ENCODE measurements at regions not wholly inside any gene's neighbourhood (a gene's known extent, or its start where the extent isn't known, plus 50 kb on each side); places are given as distances from the start of the nearest gene placed in this dataset.

DNA sequence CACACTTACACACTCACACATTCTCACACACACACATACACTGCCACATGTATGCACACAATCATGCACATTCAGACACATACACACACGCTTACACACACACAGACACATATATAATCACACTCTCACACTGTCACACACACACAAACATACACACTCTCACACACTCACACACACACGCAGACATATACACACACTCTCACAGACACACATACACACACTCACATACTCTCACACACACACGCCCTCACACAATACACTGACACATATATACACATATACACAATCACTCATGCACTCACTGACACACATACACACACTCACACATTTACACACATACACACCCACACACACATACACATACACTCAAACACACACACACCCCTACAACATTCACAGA is 435.3 kb upstream of the FRG1 start:
- Histone ChIP-seq H3K27me3 (no peaks in the 10 kb centered on the region), H3K9me3 (no peaks in the 10 kb centered on the region), H3K27ac (no peak overlapping the region), H3K4me3 (no peak overlapping the region), H3K36me3 (no peaks in the 10 kb centered on the region), H3K4me1 (no peaks in the 10 kb centered on the region)
- 72 to 77% methylated on average over 3 of the region's 3 CpGs for WGBS, 2 donors
- DNase-seq (no peak), FAIRE-seq (no peak), ATAC-seq (no peak)
- intact Hi-C loops (cut with DNase I) = no loop called here
- TF ChIP-seq, protein P1, sequence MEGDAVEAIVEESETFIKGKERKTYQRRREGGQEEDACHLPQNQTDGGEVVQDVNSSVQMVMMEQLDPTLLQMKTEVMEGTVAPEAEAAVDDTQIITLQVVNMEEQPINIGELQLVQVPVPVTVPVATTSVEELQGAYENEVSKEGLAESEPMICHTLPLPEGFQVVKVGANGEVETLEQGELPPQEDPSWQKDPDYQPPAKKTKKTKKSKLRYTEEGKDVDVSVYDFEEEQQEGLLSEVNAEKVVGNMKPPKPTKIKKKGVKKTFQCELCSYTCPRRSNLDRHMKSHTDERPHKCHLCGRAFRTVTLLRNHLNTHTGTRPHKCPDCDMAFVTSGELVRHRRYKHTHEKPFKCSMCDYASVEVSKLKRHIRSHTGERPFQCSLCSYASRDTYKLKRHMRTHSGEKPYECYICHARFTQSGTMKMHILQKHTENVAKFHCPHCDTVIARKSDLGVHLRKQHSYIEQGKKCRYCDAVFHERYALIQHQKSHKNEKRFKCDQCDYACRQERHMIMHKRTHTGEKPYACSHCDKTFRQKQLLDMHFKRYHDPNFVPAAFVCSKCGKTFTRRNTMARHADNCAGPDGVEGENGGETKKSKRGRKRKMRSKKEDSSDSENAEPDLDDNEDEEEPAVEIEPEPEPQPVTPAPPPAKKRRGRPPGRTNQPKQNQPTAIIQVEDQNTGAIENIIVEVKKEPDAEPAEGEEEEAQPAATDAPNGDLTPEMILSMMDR (IDR thresholded peaks at IDR 0.05) = no peak

DNA sequence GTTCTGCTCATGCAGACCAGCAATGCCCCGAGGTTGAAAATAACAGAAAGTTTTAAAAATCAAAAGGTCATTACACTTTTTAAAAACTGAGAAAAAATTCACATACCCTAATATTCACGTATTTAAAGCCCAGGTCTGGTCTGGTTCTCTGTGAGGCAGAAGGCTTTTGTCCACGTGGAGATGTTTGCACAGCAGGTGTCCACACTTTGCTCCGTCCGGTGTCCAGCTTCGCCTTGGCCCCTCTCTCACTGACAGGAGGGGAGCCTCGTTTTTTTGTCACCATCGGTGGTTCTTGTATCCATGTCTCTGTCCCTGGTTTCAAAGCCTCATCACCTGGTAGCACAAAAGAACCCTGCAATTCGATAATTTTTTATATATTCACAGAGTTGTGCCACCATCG is 434.6 kb upstream of the FRG1 start:
- no peaks in the 10 kb centered on the region for H3K36me3 ChIP-seq
- no peaks in the 10 kb centered on the region for H3K27me3 ChIP-seq
- no peaks in the 10 kb centered on the region for H3K9me3 ChIP-seq
- no peaks in the 10 kb centered on the region for H3K4me1 ChIP-seq
- FAIRE-seq (no peak), DNase-seq (no peak), ATAC-seq (no peak)
- WGBS, 2 donors = 49 to 57% methylated on average over 10 of the region's 10 CpGs
- TF ChIP-seq, protein P1 (IDR thresholded peaks at IDR 0.05) = no peak
- intact Hi-C loops (cut with DNase I) = no loop called here
- no peak overlapping the region for H3K4me3 ChIP-seq
- no peak overlapping the region for H3K27ac ChIP-seq

DNA sequence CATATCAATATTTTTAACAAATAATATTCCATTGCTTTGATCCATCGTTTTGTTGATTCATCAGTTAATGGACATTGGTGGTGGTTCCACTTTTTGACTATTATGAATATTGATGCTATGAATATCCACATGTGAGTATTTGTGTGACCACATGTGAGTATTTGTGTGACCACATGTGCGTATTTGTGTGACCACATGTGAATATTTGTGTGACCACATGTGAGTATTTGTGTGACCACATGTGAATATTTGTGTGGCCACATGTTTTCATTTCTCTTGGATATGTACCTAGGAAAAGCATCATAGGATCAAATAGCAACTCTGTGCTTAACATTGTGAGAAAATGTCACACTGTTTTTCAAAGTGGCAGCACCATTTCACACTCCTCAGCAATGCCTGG is 433.6 kb upstream of the FRG1 start:
- WGBS, 2 donors = 58 to 80% methylated on average over 2 of the region's 2 CpGs
- no peaks in the 10 kb centered on the region for H3K4me1 ChIP-seq
- ATAC-seq (no peak), FAIRE-seq (no peak), DNase-seq (no peak)
- TF ChIP-seq, protein P1 (IDR thresholded peaks at IDR 0.05) = no peak
- no peak overlapping the region for H3K4me3 ChIP-seq
- no peak overlapping the region for H3K27ac ChIP-seq
- intact Hi-C loops (cut with DNase I) = no loop called here
- H3K36me3 ChIP-seq = no peaks in the 10 kb centered on the region
- no peaks in the 10 kb centered on the region for H3K27me3 ChIP-seq
- no peaks in the 10 kb centered on the region for H3K9me3 ChIP-seq

DNA sequence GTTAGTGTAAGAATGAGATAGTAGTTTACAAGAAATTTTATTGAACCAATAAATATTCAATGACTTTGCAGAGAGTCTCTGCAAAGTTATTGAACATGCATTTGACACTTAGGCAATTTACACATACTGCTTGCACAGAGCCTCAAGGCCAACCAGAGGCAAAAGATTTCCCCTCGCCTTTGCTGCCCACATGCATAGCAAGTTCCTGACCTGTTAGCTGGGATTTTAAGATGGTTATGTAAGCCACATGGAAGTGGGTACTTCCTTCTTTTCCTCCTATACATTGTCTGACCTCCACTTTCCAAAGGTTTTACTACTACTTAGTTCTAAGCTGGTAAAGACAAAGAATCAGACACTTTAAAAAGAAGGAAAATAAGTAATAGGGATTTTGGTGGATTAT is 430.1 kb upstream of the FRG1 start:
- TF ChIP-seq, protein P1 (IDR thresholded peaks at IDR 0.05) = no peak
- H3K27me3 ChIP-seq = no peaks in the 10 kb centered on the region
- 51 to 65% methylated on average over 1 of the region's 1 CpG for WGBS, 2 donors
- H3K9me3 ChIP-seq = no peaks in the 10 kb centered on the region
- ATAC-seq (no peak), DNase-seq (no peak), FAIRE-seq (no peak)
- no peak overlapping the region for H3K27ac ChIP-seq
- intact Hi-C loops (cut with DNase I) = no loop called here
- H3K36me3 ChIP-seq = no peaks in the 10 kb centered on the region
- H3K4me3 ChIP-seq = no peak overlapping the region
- H3K4me1 ChIP-seq = no peaks in the 10 kb centered on the region

DNA sequence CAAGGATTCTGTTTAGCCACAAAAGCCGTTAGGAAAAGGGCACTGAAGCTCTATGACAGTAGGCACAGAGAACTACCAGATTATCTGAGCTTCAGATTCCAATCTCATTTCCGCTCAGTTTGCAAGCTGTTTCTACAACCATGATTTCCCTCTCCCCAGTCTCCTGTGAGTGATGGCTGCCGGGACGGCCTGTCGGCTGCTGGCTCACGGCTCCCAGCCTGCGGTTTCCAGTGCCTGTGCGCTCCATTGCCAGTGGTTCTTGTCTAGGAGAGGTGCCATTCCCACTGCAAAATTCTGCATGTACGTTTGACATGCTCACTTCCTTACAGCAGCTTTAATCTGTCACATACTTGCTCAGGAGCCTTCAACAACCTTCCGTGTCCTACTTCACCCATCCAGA is 429.1 kb upstream of the FRG1 start:
- no peaks in the 10 kb centered on the region for H3K36me3 ChIP-seq
- TF ChIP-seq, protein P1 (IDR thresholded peaks at IDR 0.05) = no peak
- no peaks in the 10 kb centered on the region for H3K9me3 ChIP-seq
- H3K4me3 ChIP-seq = no peak overlapping the region
- WGBS, 2 donors = 83 to 86% methylated on average over 10 of the region's 10 CpGs
- no peak for ATAC-seq
- intact Hi-C loops (cut with DNase I) = no loop called here
- no peak for FAIRE-seq
- DNase-seq = no peak
- no peak overlapping the region for H3K27ac ChIP-seq
- H3K27me3 ChIP-seq = no peaks in the 10 kb centered on the region
- no peaks in the 10 kb centered on the region for H3K4me1 ChIP-seq

Measured in pancreas (tissue), 10 donors.